ENCODE measurements at regions not wholly inside any gene's neighbourhood (a gene's known extent, or its start where the extent isn't known, plus 50 kb on each side); places are given as distances from the start of the nearest gene placed in this dataset.

DNA sequence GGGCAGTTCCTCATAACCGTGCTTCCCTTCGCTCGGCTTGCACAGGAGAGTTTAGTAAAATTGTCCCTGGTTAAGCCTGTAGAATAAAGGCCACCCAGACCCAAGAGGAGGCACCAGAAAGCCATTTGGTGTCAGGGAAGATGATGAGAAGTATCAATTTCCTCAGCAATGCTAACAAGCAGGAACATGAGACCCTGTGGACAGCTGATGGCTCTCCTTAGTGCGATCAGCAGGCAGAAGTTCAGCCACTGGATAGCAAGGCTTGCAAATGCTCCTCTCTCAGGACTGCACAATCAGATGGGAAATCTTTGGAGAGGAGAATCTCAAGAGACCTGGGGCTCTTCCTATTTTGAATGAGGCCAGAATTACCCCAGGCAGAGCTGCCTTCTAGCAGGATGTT lies 261.1 kb upstream of the DYNLRB2 start:
- Histone ChIP-seq H2AFZ (ENCODE audit: insufficient read depth, low read depth, low read length, poor library complexity, severe bottlenecking) (no peak overlapping the region), H3K4me3 (ENCODE audit: control extremely low read depth in 1 of 5, extremely low read depth in 1 of 5, insufficient read depth in 1 of 5, low read depth in 2 of 5, low read length in 4 of 5) (no peak overlapping the region), H3K27ac (ENCODE audit: low read length in 2 of 2) (no peak overlapping the region), H3K36me3 (replicated peaks in 1 of 2; ENCODE audit: control extremely low read depth in 1 of 2, control insufficient read depth in 1 of 2, extremely low read depth in 1 of 2, insufficient read depth in 2 of 2, low read length in 1 of 2) (no peaks in the 10 kb centered on the region), H3K4me1 (ENCODE audit: control insufficient read depth in 2 of 2, insufficient read depth in 2 of 2, low read length in 2 of 2) (no peaks in the 10 kb centered on the region), H3K27me3 (replicated peaks in 1 of 4; ENCODE audit: control extremely low read depth in 1 of 4, control insufficient read depth in 3 of 4, insufficient read depth in 4 of 4, low read length in 3 of 4) (no peaks in the 10 kb centered on the region), H3K4me2 (replicated peaks; ENCODE audit: low read depth, low read length, poor library complexity, severe bottlenecking) (no peak overlapping the region), H3K9me3 (ENCODE audit: control extremely low read depth in 1 of 3, control insufficient read depth in 2 of 3, insufficient read depth in 1 of 3, low read length in 2 of 3) (no peaks in the 10 kb centered on the region), H4K20me1 (ENCODE audit: control insufficient read depth, insufficient read depth, low read length, poor library complexity, severe bottlenecking) (no peaks in the 10 kb centered on the region), H3K79me2 (ENCODE audit: control insufficient read depth, insufficient read depth, low read length) (no peaks in the 10 kb centered on the region), H3K9ac (ENCODE audit: low read length) (no peak overlapping the region)
- Mint-ChIP-seq H3K27me3 (peaks cover 17% of the 10 kb centered on the region), H3K4me1 (no peaks in the 10 kb centered on the region), H3K9me3 (ENCODE audit: insufficient read depth) (peaks cover 2% of the 10 kb centered on the region), H3K4me3 (no peak overlapping the region), H3K27ac (no peak overlapping the region)
- intact Hi-C loops (cut with micrococcal nuclease): no loop called here
- no peak for DNase-seq
- no peak for ATAC-seq (ENCODE audit: low read depth)
- ChIA-PET CTCF (no interaction called here), POLR2A (no interaction called here)
- WGBS (ENCODE audit: insufficient coverage): 100% methylated on average over 4 of the region's 4 CpGs
- no peak for TF ChIP-seq EZH2 (IDR thresholded peaks at IDR 0.05; ENCODE audit: borderline replicate concordance, insufficient read depth, low read depth, low read length, poor library complexity, severe bottlenecking)
- TF ChIP-seq, protein P1, sequence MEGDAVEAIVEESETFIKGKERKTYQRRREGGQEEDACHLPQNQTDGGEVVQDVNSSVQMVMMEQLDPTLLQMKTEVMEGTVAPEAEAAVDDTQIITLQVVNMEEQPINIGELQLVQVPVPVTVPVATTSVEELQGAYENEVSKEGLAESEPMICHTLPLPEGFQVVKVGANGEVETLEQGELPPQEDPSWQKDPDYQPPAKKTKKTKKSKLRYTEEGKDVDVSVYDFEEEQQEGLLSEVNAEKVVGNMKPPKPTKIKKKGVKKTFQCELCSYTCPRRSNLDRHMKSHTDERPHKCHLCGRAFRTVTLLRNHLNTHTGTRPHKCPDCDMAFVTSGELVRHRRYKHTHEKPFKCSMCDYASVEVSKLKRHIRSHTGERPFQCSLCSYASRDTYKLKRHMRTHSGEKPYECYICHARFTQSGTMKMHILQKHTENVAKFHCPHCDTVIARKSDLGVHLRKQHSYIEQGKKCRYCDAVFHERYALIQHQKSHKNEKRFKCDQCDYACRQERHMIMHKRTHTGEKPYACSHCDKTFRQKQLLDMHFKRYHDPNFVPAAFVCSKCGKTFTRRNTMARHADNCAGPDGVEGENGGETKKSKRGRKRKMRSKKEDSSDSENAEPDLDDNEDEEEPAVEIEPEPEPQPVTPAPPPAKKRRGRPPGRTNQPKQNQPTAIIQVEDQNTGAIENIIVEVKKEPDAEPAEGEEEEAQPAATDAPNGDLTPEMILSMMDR (IDR thresholded peaks at IDR 0.05): no peak

DNA sequence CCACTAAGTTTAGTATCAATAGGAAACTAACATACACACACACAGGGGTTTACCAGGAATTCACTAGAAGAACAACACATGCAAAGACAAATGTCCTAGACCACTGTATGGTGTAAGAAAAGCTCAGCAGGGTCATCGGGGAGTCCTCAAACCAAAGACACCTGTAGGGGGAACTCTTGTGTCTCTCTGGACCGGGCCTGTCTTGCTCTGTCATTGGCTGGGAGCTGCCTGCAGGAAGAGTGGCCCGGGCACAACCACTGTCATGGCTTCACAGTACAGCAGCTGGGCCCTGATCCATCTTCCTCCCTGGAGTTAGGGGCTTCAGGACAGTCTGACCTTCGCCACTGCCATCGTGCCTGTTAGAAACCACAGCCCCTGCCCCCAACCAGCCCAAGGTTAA lies 263.6 kb upstream of the DYNLRB2 start:
- Mint-ChIP-seq H3K9me3 (ENCODE audit: insufficient read depth) (no peaks in the 10 kb centered on the region), H3K27ac (no peak overlapping the region), H3K4me3 (no peak overlapping the region), H3K27me3 (peaks cover 13% of the 10 kb centered on the region), H3K4me1 (no peaks in the 10 kb centered on the region)
- Histone ChIP-seq H3K4me3 (ENCODE audit: control extremely low read depth in 1 of 5, extremely low read depth in 1 of 5, insufficient read depth in 1 of 5, low read depth in 2 of 5, low read length in 4 of 5) (no peak overlapping the region), H3K4me2 (replicated peaks; ENCODE audit: low read depth, low read length, poor library complexity, severe bottlenecking) (no peak overlapping the region), H3K27ac (ENCODE audit: low read length in 2 of 2) (no peak overlapping the region), H3K9me3 (ENCODE audit: control extremely low read depth in 1 of 3, control insufficient read depth in 2 of 3, insufficient read depth in 1 of 3, low read length in 2 of 3) (no peaks in the 10 kb centered on the region), H3K36me3 (replicated peaks in 1 of 2; ENCODE audit: control extremely low read depth in 1 of 2, control insufficient read depth in 1 of 2, extremely low read depth in 1 of 2, insufficient read depth in 2 of 2, low read length in 1 of 2) (no peaks in the 10 kb centered on the region), H3K27me3 (replicated peaks in 1 of 4; ENCODE audit: control extremely low read depth in 1 of 4, control insufficient read depth in 3 of 4, insufficient read depth in 4 of 4, low read length in 3 of 4) (no peaks in the 10 kb centered on the region), H4K20me1 (ENCODE audit: control insufficient read depth, insufficient read depth, low read length, poor library complexity, severe bottlenecking) (no peaks in the 10 kb centered on the region), H3K4me1 (ENCODE audit: control insufficient read depth in 2 of 2, insufficient read depth in 2 of 2, low read length in 2 of 2) (no peaks in the 10 kb centered on the region), H3K79me2 (ENCODE audit: control insufficient read depth, insufficient read depth, low read length) (no peaks in the 10 kb centered on the region), H3K9ac (ENCODE audit: low read length) (no peak overlapping the region), H2AFZ (ENCODE audit: insufficient read depth, low read depth, low read length, poor library complexity, severe bottlenecking) (no peak overlapping the region)
- no peak for DNase-seq
- CTCF ChIA-PET: no interaction called here
- no peak for ATAC-seq (ENCODE audit: low read depth)
- WGBS (ENCODE audit: insufficient coverage): 53% methylated on average over 4 of the region's 5 CpGs
- intact Hi-C loops (cut with micrococcal nuclease): no loop called here
- POLR2A ChIA-PET: no interaction called here
- TF ChIP-seq, protein P1 (IDR thresholded peaks at IDR 0.05): no peak
- no peak for TF ChIP-seq EZH2 (IDR thresholded peaks at IDR 0.05; ENCODE audit: borderline replicate concordance, insufficient read depth, low read depth, low read length, poor library complexity, severe bottlenecking)
